Gastroesophageal sphincter (tissue), 4 donors: ENCODE measurements at regions not wholly inside any gene's neighbourhood (a gene's known extent, or its start where the extent isn't known, plus 50 kb on each side); places are given as distances from the start of the nearest gene placed in this dataset.

Experiments used
- ATAC-seq: fragments of 150-250 bp; one replicate; pipeline ENCODE4 v1.9.1; 2016; ENCODE audit warnings: mild to moderate bottlenecking, moderate library complexity
- H3K27ac ChIP-seq, 4 donors: fragments of 200-600 bp; sonication (generic) in 3 of 4; 1 replicate in 3 of 4; 2 replicates in 1 of 4; pipeline ENCODE4 v1.5.1; 2016 to 2019
- H3K27me3 ChIP-seq: fragments of 200-600 bp; sonication (generic); one replicate; pipeline ENCODE4 v1.5.1; 2019
- H3K36me3 ChIP-seq, 2 donors: fragments of 200-600 bp; sonication (generic); one replicate each; pipeline ENCODE4 v1.5.1; 2019; ENCODE audit warnings: control low read depth in 1 of 2
- H3K4me1 ChIP-seq, 3 donors: fragments of 200-600 bp; sonication (generic); 1 replicate in 2 of 3; 2 replicates in 1 of 3; pipeline ENCODE4 v1.5.1; 2016 to 2019; ENCODE audit warnings: control low read depth in 2 of 3
- H3K4me3 ChIP-seq, 2 donors: fragments of 200-600 bp; sonication (generic); one replicate each; pipeline ENCODE4 v1.5.1; 2019; ENCODE audit warnings: mild to moderate bottlenecking in 1 of 2, moderate library complexity in 1 of 2
- H3K9me3 ChIP-seq, 3 donors: fragments of 200-600 bp; sonication (generic); one replicate each; pipeline ENCODE4 v1.5.1; 2017 to 2019; ENCODE audit warnings: control low read depth in 2 of 3
- EP300 ChIP-seq: sonication (generic); formaldehyde crosslinking; IDR thresholded peaks from one replicate; pipeline ENCODE4 v1.6.1; 2017; ENCODE audit warnings: antibody characterized with exemption, mild to moderate bottlenecking
- POLR2A ChIP-seq, 2 donors: fragments of 450-650 bp; IDR thresholded peaks; one replicate each; pipeline ENCODE4 v1.6.1; 2017; ENCODE audit warnings: antibody characterized with exemption in 2 of 2, mild to moderate bottlenecking in 2 of 2, moderate library complexity in 1 of 2
- POLR2AphosphoS5 ChIP-seq: sonication (generic); formaldehyde crosslinking; IDR thresholded peaks from one replicate; pipeline ENCODE4 v1.6.1; 2017; ENCODE audit warnings: antibody characterized with exemption
- WGBS, 2 donors: methylation state at CpG; one replicate each; pipeline ENCODE4 v1.1.5; 2018; ENCODE audit warnings: low coverage in 1 of 2; 5-methylcytosine and 5-hydroxymethylcytosine counted together
- TF ChIP-seq, protein P1 (sequence below), 4 experiments: fragments of 200-600 bp in 2 of 4; fragments of 450-650 bp in 2 of 4; sonication (generic) in 1 of 4; IDR thresholded peaks; one replicate each; pipeline ENCODE4 v1.5.1; 2017 to 2019; ENCODE audit warnings: antibody characterized with exemption in 4 of 4, mild to moderate bottlenecking in 2 of 4, moderate library complexity in 2 of 4

DNA sequence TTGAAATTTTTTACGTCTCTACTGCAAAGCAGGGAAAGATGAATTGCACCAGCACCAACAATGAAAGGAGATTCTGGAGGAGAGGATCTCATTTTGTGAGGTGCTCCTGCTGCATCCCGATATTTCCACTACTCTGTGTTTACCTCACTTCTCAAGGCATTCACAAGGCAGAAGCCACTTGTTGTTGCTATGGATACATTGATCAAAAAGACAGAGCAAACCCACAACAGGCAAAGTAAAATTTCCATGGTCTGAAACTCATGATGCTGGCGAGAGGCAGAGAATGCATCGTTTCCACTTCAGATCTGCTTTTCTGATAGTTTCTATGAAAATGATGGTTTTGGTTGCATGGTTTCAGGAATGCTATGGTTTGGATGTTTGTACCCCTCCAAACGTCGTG is 323.3 kb downstream of the ASMT start:
- no peak for ATAC-seq
- Histone ChIP-seq H3K4me3 (no peak overlapping the region), H3K36me3 (no peaks in the 10 kb centered on the region), H3K27ac (no peak overlapping the region), H3K9me3 (no peaks in the 10 kb centered on the region), H3K4me1 (no peaks in the 10 kb centered on the region), H3K27me3 (no peaks in the 10 kb centered on the region)
- TF ChIP-seq, protein P1, sequence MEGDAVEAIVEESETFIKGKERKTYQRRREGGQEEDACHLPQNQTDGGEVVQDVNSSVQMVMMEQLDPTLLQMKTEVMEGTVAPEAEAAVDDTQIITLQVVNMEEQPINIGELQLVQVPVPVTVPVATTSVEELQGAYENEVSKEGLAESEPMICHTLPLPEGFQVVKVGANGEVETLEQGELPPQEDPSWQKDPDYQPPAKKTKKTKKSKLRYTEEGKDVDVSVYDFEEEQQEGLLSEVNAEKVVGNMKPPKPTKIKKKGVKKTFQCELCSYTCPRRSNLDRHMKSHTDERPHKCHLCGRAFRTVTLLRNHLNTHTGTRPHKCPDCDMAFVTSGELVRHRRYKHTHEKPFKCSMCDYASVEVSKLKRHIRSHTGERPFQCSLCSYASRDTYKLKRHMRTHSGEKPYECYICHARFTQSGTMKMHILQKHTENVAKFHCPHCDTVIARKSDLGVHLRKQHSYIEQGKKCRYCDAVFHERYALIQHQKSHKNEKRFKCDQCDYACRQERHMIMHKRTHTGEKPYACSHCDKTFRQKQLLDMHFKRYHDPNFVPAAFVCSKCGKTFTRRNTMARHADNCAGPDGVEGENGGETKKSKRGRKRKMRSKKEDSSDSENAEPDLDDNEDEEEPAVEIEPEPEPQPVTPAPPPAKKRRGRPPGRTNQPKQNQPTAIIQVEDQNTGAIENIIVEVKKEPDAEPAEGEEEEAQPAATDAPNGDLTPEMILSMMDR (IDR thresholded peaks at IDR 0.05) = no peak
- TF ChIP-seq POLR2A (IDR thresholded peaks at IDR 0.05) (no peak), EP300 (no peak), POLR2AphosphoS5 (no peak)
- WGBS, 2 donors = 84 to 95% methylated on average over 5 to 6 of the region's 6 CpGs

DNA sequence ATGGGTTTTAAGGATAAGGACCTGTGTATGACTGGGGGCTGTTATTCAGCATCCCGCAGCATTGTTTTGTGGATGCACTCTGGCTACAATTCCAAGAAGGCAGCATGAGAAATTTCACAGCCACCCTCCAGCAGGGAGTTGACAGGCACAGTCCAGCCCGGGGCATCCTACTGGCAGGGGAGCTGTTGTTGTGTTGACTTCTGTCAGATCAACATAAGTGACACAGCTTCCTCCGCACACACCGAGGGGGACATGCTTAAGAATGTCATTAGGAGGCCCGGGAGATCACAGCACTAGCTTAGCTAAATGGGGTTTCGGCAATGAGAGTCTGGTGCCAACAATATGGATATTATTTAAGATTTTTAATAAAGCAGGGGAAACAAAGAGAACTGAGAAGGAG is 326.5 kb downstream of the ASMT start:
- no peak overlapping the region for H3K27ac ChIP-seq
- no peak overlapping the region for H3K4me3 ChIP-seq
- ATAC-seq = no peak
- H3K4me1 ChIP-seq = no peaks in the 10 kb centered on the region
- no peaks in the 10 kb centered on the region for H3K36me3 ChIP-seq
- no peaks in the 10 kb centered on the region for H3K27me3 ChIP-seq
- TF ChIP-seq POLR2AphosphoS5 (no peak), POLR2A (IDR thresholded peaks at IDR 0.05) (no peak), EP300 (no peak)
- TF ChIP-seq, protein P1 (IDR thresholded peaks at IDR 0.05) = no peak
- H3K9me3 ChIP-seq = no peaks in the 10 kb centered on the region
- 40 to 100% methylated on average over 1 to 5 of the region's 6 CpGs for WGBS, 2 donors

DNA sequence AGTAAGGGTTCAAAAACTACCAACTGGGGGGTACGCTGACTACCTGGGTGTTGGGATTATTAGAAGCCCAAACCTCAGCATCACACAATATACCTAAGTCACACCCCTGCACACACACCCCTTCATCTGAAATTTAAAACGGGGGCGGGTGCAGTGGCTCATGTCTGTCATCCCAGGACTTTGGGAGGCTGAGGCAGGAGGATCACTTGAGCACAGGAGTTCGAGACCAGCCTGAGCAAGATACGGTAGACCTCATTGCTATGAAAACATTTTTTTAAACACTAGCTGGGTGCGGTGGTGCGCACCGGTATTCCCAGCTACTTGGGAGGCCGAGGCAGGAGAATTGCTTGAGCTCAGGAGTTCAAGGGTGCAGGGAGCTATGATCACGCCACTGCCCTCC is 331.0 kb downstream of the ASMT start:
- no peaks in the 10 kb centered on the region for H3K27me3 ChIP-seq
- ATAC-seq = no peak
- no peaks in the 10 kb centered on the region for H3K36me3 ChIP-seq
- TF ChIP-seq EP300 (no peak), POLR2AphosphoS5 (no peak), POLR2A (IDR thresholded peaks at IDR 0.05) (no peak)
- TF ChIP-seq, protein P1 (IDR thresholded peaks at IDR 0.05) = no peak
- no peaks in the 10 kb centered on the region for H3K4me1 ChIP-seq
- no peak overlapping the region for H3K27ac ChIP-seq
- no peak overlapping the region for H3K4me3 ChIP-seq
- 95 to 96% methylated on average over 6 to 9 of the region's 10 CpGs for WGBS, 2 donors
- H3K9me3 ChIP-seq = no peaks in the 10 kb centered on the region

DNA sequence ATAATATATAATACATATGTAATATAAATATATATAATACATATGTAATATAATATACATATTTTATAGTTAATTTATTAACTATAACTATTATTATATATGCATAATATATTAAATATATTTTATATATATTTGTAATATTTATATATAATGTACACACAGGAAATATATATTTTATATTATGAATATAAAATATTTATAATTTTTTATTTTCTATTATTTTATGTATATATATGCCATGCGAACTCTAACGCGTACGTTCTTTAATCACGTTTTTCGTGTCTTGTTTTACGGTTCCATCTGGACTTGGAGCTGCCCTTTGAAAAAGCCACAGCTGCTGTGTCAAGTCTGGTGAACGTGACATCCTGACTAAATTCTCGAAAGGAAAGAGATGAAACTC is 332.1 kb downstream of the ASMT start:
- TF ChIP-seq POLR2A (IDR thresholded peaks at IDR 0.05) (no peak), POLR2AphosphoS5 (no peak), EP300 (no peak)
- TF ChIP-seq, protein P1 (IDR thresholded peaks at IDR 0.05) = no peak
- Histone ChIP-seq H3K27ac (no peak overlapping the region), H3K9me3 (no peaks in the 10 kb centered on the region), H3K27me3 (no peaks in the 10 kb centered on the region), H3K36me3 (no peaks in the 10 kb centered on the region), H3K4me3 (no peak overlapping the region), H3K4me1 (no peaks in the 10 kb centered on the region)
- no peak for ATAC-seq
- WGBS, 2 donors = 88 to 91% methylated on average over 8 to 9 of the region's 9 CpGs
